NCI-H146 treated with DMSO at 0.1 percent for 48 hours (cell line): ENCODE measurements at regions not wholly inside any gene's neighbourhood (a gene's known extent, or its start where the extent isn't known, plus 50 kb on each side); places are given as distances from the start of the nearest gene placed in this dataset.

ENCODE experiments used
- DNase-seq: peaks from one replicate; lab custom pipeline; 2025; ENCODE audit not compliant: unreplicated experiment; lab: John Stamatoyannopoulos, UW

DNA sequence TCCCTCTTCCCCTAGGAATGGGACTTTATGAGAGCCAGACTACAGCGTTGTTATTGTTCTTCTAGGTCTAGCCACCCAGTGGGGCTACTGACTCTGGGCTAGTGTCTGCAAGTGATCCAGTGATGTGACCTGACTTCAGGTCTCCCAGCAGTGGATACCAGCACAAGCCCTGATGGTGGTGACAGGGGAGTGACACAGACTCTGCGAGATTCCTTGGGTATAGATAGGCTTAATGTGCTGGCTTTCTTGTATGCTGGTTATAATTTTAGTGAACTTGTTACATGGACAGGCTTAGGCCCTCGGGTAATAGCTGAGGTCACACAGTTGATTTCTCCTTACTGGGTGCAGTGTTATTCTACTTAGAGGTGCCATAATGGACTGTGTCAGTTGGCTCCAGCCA, 106.9 kb downstream of the TBC1D30 start:
- DNase-seq, result no peak

DNA sequence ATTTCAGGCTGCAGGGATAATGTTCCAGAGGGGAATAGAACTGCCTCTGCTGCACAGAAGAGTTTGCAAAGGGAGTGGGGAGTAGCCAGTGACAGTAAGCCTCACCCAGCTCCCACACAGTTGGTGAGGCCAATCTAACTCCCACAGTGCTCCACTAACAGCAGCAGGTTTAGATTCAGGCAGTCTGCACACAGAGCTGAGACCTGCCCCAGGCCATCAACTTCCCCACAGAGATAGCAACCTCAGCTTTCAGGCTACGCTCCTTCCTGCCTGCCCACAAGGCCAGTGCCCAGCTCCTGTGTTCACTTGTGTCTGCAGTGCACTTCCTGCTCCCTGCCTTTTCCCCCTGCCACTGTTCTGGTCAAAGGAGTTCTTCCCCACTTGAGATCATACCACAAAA, 107.5 kb downstream of the TBC1D30 start:
- no peak for DNase-seq

DNA sequence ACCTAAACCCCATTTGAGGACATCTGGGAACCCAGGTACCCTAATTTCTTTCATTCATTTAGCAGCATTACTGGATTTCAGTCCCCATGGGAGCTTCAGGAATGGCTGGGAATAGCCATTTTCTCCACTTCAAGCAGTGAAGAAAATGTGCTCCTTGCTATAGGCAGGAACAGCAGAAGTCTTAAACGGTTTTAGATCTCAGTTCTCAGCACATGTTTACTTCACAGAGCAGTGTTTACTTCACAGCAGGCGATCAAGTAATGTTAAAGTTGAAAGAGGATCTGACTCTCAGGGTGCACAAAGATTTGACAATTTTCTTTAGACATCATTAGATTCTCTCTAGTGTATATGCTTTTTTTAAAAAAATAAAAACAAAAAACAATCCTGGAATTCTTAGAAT, 109.3 kb downstream of the TBC1D30 start:
- DNase-seq, result no peak

DNA sequence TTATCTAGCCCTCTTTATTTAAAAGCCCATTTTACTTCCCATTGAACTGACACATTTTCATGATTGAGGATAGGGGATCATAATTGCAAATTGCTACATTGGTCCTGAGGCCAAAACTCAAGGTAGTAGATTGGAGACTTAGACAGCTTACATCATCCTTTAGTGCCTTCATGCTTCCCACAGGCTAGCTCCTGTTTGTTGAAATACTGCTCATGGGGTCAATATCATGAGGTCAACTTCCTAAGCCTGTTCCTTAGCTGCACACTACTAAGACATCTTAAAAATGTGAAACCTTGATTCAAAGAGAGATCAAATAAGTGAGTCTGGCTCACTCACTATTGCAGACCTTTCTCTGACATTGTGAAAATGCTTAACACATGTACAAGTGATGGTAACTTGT, 113.0 kb downstream of the TBC1D30 start:
- DNase-seq, result no peak

DNA sequence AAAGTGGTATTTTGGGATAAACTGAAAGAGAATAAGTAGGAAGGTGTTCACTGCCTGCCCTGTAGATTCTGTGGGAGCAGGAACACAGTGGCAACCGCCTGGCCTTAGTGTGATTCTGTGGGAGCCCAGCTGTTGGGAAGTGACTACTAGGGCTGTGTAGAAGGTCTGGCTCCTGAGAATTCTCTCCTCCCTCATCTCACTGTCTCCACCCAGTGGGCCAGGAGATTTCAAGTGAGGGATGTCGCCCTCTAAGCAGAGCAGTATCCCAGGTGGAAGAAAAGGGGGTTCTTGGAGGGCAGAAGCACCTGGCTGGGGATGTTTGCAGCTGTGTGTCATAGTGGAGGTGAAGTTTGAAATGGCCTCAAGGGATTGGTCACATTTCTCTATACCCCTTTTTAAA, 113.7 kb downstream of the TBC1D30 start:
- no peak for DNase-seq

DNA sequence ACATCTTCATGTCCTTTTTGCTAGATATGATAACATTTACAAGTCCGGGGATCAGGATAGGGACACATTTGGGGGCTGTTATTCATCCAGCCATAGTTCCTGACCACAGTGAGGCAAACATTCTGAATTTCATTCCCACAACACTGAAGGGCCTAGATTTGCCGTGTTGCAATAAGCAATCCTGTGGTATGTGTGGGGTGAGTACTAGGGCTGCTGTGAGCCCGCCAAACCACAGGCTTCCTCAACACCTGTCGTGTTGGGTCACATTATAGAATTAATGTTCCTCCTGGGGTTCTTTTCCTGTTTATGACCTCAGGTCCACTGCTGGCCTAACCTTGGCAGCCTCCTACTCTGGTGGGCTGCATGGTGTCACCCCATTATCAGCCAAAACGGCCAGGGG, 119.2 kb downstream of the TBC1D30 start:
- no peak for DNase-seq

DNA sequence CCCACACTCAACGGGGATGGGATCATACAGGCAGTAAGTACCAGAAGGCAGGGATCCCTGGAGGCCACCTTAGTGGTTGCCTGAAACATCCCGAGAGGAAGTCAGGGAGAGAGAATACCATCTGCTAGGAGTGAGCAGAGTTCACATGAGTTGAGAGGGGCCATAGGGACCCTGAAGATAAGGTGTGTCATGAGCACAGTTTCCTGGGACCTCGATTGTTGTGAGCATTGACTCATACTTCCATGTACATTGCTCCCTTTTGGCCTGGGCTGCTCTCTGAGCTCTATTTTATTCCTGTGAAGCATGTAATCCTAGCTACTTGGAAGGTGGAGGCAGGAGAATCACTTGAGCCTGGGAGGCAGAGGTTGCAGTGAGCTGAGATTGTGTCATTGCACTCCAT, 120.5 kb downstream of the TBC1D30 start:
- DNase-seq, result no peak

DNA sequence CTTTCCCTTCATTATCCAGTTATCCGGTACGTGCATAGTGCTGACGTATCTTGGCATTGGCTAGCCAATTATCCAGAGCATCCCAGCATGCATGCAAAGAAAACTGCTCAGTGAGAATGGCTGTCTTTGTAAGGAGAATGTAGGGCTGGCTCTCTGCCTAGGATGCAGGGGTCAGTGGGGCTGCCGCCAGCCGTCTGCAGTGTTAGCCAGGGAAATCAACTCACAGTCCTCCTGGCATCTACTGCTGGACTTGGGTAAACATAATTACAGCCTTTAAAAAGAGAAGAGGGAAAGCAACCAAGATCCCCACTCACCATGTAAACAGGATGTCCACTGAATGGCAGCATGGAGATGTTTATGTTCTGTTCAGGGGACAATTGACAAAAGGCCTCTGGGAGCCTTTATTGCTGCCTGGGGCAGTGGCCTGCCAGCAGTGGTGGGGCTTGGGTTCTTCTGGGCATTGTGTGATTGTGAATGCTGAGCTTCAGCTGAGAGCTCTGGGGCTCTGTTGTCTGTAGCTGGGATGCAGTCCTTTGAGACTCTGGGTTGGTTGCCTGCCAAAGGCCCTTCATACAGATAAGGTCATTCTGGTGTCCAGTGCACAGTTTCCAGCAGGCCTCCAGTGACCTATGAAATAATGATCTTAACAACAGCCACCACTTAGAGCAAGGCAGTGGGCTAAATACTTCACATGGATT, 121.8 kb downstream of the TBC1D30 start:
- peak; percentile 85 for DNase-seq

DNA sequence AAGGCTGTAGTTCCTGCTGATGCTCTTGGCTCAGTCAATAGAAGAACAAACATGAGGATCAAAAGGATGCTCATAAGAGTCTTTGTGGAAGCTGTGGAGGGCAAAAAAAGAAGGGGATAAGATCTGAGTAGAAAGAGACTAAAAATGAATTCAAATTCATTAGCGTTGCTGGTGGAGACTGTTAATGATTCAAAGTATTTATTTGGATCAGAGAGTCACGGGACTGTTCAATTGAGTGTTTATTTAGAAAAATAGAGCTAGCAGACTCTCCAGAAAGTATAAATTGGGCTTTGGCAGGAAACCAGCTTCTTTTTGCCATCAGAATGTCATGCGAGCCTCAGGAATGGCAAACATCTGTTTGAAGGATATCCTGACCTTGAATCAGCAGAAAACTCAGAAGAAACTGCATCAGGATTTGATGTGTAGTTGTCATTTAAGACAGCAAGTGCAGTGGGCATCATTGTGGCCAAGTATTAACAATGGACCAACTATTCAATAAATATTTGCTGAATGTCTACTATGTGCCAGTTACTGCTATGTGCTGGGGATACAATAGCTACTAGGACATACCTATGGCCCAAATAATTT, 126.4 kb downstream of the TBC1D30 start:
- DNase-seq, result no peak

DNA sequence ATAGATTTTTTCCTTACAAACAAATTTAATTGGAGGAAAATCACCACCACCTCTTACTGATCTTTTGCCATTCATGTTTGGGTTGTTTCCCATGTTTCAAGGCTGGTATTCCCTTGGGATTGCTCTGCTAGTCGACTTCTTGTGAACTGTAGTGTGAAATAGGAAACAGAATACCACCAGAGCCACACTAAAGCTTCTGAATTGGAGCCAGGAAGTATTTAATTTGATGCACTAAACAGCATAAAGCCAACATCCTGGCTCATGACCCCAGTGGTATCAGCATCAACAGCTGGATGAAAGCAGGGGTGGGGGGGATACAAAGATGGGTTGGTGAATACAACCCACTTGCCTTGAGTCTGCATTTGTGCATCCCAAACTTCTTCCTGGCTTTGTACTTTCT, 127.5 kb downstream of the TBC1D30 start:
- no peak for DNase-seq

DNA sequence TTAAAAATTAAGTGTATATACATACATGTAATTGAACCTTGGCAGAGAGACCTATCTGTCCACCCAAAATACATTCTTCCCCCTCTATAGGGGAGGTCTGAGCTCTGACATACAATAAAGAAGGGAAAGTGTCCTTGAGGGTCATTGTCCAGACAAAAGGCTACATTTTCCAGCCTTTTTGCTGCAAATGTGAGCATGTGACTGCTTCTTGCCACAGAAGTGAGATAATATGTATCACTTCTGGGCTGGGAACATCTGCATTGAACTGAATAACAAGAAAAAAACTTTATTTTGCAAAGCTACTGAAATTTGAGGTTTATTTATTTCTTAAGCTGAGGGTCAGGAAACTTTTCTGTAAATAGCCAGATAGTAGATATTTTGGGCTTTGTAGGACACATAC, 131.3 kb downstream of the TBC1D30 start:
- no peak for DNase-seq

DNA sequence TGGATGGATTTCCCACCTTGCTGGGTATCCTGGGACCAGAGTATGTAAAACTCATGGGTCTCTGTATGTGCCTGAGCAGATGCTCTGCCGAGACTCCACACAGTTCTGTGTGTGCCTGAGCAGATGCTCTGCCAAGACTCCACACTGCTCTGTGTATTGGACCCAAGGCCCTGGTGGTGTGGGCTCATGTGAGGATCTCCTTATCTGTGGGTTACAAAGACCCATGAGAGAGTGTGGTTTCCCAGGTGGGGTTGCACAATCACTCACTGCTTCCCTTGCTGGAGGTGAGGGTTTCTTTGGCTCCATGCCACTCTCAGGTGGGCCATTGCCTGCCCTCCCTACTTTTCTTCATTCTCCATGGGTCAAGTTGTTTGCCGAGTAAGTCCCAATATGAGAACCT, 141.5 kb downstream of the TBC1D30 start:
- no peak for DNase-seq

DNA sequence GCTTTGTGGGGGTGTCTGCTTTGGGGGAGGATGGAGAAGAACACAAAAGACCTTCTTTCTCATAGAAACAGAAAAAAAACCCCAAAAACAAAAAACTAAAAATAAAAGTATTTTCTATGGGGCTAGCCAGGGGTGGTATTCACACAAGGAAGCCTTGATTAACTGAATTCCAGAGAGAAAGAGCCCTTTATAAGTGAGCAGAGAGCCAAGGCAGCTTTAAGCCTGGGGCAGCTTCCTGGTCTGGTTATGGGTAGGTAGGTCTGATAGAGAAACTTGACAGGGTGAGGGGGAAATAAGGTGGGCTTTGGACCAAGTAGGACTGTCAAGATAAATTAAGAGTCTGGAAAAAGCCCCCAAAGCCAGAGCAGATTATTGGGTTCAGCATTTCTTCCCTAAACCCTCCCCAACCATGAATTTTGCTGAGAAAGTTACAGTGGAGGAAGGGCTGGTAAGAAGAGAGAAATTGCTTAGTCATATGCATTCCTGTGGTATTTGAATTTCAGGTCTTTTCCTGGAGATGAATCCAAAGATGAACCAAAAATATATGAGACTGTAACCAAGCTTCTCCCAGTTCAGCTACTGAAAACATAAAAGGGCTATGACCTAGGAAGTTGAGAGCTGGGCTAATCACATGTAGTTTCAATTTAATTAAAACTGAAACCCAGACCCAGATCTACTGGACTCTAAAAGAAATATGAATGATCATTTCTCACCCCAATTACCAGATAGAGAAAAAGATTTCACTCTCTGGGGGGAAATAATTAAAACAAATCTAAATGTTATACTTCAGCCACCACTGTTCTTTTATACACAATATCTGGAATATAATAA, 144.8 kb downstream of the TBC1D30 start:
- no peak for DNase-seq

DNA sequence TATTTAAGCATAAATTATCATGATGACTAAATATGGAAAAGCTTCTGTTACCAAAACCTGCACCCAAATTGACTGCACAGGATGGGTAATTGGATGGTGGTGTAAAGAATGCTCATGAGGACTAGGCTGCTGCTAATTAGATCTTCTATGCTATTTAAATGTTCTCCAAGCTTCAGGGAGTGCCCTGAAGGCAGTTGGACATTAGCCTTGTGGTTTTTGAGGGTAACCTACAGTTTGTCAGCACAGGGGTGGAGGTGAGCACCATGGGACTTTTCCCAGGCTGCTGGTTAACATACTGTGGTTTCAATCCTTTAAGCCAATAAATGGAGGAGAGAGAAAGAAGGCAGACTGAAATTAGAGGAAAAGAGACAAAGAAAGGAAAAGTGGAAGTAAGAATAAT, 145.0 kb downstream of the WIF1 start:
- no peak for DNase-seq

DNA sequence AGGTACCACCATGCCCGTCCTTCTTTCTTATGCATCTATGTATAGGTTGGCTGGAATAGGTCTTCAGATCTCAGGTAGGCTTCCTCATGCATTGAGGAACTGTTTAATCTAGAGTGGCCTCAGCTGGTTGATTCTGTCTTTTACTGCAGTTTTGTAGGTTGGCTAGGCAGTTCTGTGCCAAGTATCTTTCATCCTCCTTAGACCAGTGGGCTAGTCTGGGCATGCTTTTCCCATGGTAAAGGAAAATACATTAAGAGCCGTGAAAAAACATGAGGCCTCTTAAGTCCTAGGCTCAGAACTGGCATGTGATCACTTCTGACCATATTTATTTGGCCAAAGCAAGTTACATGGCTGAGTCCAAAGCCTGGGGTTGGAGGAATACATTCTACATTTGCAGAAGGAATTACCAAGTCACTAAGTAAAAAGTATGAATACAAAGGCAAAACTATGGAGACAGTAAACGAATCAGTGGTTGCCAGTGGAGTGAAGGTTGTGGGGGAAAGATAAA, 137.3 kb downstream of the WIF1 start:
- DNase-seq, result no peak

DNA sequence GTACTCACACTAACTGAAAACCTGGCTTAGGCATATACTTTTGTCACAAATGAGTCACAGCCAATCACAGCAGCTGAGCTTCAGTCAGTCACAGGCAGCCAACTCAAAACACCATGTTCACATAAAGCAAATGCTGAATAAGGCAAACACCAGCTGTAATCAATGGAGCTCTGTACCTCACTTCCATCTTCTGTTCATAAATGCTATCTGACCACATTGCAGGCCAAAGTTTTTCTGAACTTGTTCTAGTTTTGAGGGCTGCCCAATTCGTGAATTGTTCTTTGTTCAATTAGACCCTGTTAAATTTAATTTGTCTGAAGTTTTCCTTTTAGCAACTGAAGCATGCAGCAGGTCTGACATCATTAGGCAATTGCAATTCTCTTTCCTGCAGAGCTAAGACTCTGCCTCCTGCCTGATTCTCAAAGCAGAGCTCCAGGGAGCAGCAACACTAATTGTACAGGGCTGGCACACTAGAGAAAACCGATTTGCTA, 129.9 kb downstream of the WIF1 start:
- DNase-seq, result no peak

DNA sequence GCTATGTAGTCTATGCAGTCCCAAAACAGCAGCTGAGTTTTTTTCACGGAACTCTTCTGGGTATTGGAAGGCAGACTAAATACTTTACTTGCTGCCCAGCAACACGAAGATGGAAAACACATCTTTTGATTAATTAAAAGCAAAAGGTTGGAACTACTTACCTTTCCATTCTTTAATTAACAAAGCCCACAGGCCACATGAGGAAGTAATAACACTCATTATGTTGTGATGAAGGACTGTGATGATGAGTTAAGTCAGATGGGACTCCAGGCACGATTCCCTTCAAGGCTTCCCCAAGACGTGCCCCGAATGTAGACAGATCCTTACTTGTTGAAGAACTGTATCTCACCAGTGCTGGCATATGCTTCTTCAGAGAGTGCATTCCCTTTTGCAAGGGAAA, 129.0 kb downstream of the WIF1 start:
- no peak for DNase-seq

DNA sequence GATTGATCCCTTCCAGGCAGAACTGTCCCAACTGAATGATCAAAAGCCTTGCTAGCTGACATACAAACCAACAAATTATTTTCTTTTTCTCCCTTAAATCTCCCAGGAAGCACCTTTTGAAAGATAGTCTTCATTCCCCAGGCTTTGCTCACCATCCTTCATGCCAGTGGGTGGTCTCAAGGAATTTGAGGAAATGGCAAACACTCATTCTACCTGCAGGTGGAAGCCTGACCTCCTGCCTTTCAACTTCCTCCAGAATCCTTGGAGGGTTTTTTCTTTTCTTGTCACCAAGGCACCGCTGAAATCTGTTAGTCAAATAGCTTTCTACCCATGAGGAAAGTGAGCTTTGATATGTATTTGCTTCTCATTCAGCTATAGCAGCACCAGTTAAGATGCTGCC, 128.5 kb downstream of the WIF1 start:
- no peak for DNase-seq

DNA sequence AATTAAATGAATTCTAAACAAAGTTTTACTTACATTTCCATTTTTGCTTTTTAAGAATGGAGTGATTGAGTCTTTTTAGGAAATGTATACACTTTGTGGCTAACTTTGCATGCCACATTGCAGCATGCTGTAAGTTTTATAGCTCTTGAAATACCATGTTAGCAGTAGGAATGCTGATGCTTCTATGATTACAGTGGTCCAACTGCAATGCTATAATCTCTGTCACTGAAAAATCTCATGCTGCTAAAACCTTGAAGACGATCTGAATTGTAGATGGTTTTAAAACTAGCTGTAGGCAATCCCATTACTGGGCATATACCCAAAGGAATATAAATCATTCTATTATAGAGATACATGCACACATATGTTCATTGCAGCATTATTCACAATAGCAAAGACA, 127.6 kb downstream of the WIF1 start:
- no peak for DNase-seq

DNA sequence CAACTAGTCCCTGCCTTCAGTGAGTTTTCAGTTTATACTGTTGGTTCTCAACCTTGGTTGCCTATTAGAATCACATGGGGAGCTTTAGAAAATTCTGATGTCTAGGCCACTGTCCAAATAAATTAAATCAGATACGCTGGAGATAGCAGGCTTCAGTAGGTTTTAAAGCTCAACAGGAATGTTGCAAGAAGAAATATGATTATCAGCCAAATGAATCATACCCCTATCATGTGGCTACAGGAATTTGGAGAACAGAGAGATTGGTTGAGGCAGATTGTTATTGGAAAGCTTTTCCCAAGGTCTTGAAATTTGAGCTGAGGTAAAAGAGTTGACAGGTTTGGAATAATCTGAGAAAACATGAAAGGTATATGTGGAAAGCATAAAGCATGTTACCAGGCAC, 125.3 kb downstream of the WIF1 start:
- DNase-seq, result no peak

DNA sequence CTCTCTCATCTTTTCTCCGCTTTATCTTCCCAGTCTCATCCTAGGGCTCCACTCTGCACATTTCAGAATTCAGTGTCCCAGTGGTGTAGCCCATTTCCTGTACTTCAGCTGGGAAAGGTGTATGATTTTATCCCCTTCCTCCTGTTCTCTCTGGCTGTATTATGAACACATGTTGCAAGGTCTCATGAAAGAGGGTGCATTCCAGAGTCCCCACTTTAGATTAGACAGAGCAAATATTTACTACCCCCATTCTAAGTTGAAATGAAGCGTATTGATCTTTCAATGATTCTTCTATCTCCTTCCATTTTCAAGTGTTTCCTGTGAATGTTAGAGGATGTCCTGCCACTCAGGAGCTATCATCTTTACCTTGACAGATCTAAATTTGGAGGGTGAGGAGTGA, 123.2 kb downstream of the WIF1 start:
- DNase-seq, result no peak
